H1 (cell line): ENCODE measurements at regions not wholly inside any gene's neighbourhood (a gene's known extent, or its start where the extent isn't known, plus 50 kb on each side); places are given as distances from the start of the nearest gene placed in this dataset.

Source experiments
- CTCF ChIA-PET: fragments of 300-600 bp; sonication (Branson Sonifier 250); formaldehyde crosslinking; loops from one replicate; lab custom pipeline; 2021; ENCODE audit not compliant: partially characterized antibody; lab: Charles Lee
- POLR2A ChIA-PET: fragments of 300-600 bp; sonication (Branson Sonifier 250); formaldehyde crosslinking; loops from one replicate; lab custom pipeline; 2021; ENCODE audit warnings: inconsistent platforms; ENCODE audit not compliant: partially characterized antibody; lab: Charles Lee
- DNase-seq, 2 experiments: peaks; one replicate each; pipeline versions ENCODE4 v3.0.0 to v3.0.0-alpha.2; 2010 to 2022; ENCODE audit warnings: low spot score in 2 of 2, low read depth in 1 of 2, mixed read lengths in 1 of 2
- FAIRE-seq: peaks from 2 replicates; lab custom pipeline; 2011; peaks lifted over from hg19 to GRCh38; lab: Jason Lieb, UNC
- H2AFZ ChIP-seq: 2 replicates; pipeline ENCODE4 v1.8.1; 2012; ENCODE audit warnings: low read length, inconsistent platforms
- H2AK5ac ChIP-seq: 2 replicates; pipeline ENCODE4 v1.6.1; 2013; ENCODE audit warnings: low read depth, low read length
- H2BK120ac ChIP-seq: replicated peaks from 2 replicates; pipeline ENCODE3; 2013; ENCODE audit warnings: low read depth, low read length, inconsistent platforms
- H2BK12ac ChIP-seq: 2 replicates; pipeline ENCODE4 v1.6.1; 2013; ENCODE audit warnings: low read depth, low read length
- H2BK15ac ChIP-seq: 2 replicates; pipeline ENCODE4 v1.6.1; 2013; ENCODE audit warnings: low read length
- H2BK20ac ChIP-seq: 2 replicates; pipeline ENCODE4 v1.6.1; 2013; ENCODE audit warnings: low read length
- H2BK5ac ChIP-seq: 2 replicates; pipeline ENCODE4 v1.6.1; 2013; ENCODE audit warnings: low read depth, low read length
- H3K14ac ChIP-seq: 2 replicates; pipeline ENCODE4 v1.6.1; 2013; ENCODE audit warnings: inconsistent platforms; ENCODE audit not compliant: insufficient read length
- H3K18ac ChIP-seq: 2 replicates; pipeline ENCODE4 v1.6.1; 2013; ENCODE audit warnings: low read length; ENCODE audit errors: extremely low read depth
- H3K23ac ChIP-seq: 2 replicates; pipeline ENCODE4 v1.6.1; 2013; ENCODE audit warnings: inconsistent platforms; ENCODE audit not compliant: insufficient read length
- H3K23me2 ChIP-seq: 2 replicates; pipeline ENCODE4 v1.6.1; 2013; ENCODE audit warnings: low read depth, low read length
- H3K27ac ChIP-seq: 2 replicates; pipeline ENCODE4 v1.6.1; 2011; ENCODE audit warnings: low read depth, low read length, inconsistent platforms
- H3K27me3 ChIP-seq, 4 experiments: replicated peaks in 1 of 4; 1 replicate in 1 of 4; 2 replicates in 3 of 4; pipeline versions ENCODE4 v1.6.1 to v1.8.1; 2011 to 2013; ENCODE audit warnings: low read length in 3 of 4, mild to moderate bottlenecking in 3 of 4, inconsistent platforms in 2 of 4, mixed read lengths in 2 of 4, moderate library complexity in 1 of 4; ENCODE audit not compliant: control insufficient read depth in 3 of 4, insufficient read depth in 3 of 4; ENCODE audit errors: extremely low read depth in 1 of 4
- H3K36me3 ChIP-seq, 4 experiments: 2 replicates each; pipeline versions ENCODE4 v1.6.1 to v1.8.1; 2011 to 2013; ENCODE audit warnings: mild to moderate bottlenecking in 4 of 4, low read length in 3 of 4, moderate library complexity in 2 of 4, control low read depth in 1 of 4, inconsistent platforms in 1 of 4; ENCODE audit not compliant: insufficient read depth in 4 of 4, control insufficient read depth in 2 of 4
- H3K4ac ChIP-seq: replicated peaks from 2 replicates; pipeline ENCODE3; 2013; ENCODE audit warnings: low read length, low read depth, mixed read lengths, inconsistent platforms; ENCODE audit not compliant: insufficient read length
- H3K4me1 ChIP-seq, 4 experiments: replicated peaks in 1 of 4; 1 replicate in 1 of 4; 2 replicates in 3 of 4; pipeline versions ENCODE4 v1.6.1 to v1.8.1; 2011 to 2013; ENCODE audit warnings: low read length in 3 of 4, inconsistent platforms in 2 of 4, mixed read lengths in 1 of 4; ENCODE audit not compliant: insufficient read depth in 4 of 4, control insufficient read depth in 3 of 4
- H3K4me2 ChIP-seq, 2 experiments: 2 replicates each; pipeline versions ENCODE4 v1.6.1 to v1.8.1; 2011 to 2013; ENCODE audit warnings: low read depth in 2 of 2, low read length in 2 of 2, control low read depth in 1 of 2, inconsistent platforms in 1 of 2, mild to moderate bottlenecking in 1 of 2; ENCODE audit not compliant: insufficient read depth in 1 of 2
- H3K4me3 ChIP-seq, 4 experiments: fragments of 200-600, 300-600 bp in 1 of 4; sonication (generic), shearing (Covaris generic), sonication (Bioruptor Twin) in 1 of 4; 2 replicates each; pipeline versions ENCODE4 v1.5.1 to v1.8.1; 2011 to 2016; ENCODE audit warnings: low read length in 4 of 4, low read depth in 3 of 4, control low read depth in 2 of 4, inconsistent platforms in 2 of 4, mild to moderate bottlenecking in 2 of 4, mixed read lengths in 1 of 4, moderate library complexity in 1 of 4; ENCODE audit not compliant: insufficient read depth in 2 of 4; ENCODE audit errors: extremely low read depth in 1 of 4
- H3K56ac ChIP-seq: replicated peaks from 2 replicates; pipeline ENCODE3; 2013; ENCODE audit warnings: low read depth, mild to moderate bottlenecking, mixed read lengths, low read length, inconsistent platforms; ENCODE audit not compliant: insufficient read length
- H3K79me1 ChIP-seq: 2 replicates; pipeline ENCODE4 v1.6.1; 2013; ENCODE audit warnings: low read depth, low read length, control low read depth
- H3K79me2 ChIP-seq, 2 experiments: 2 replicates each; pipeline versions ENCODE4 v1.6.1 to v1.8.1; 2012 to 2013; ENCODE audit warnings: low read length in 2 of 2, mild to moderate bottlenecking in 2 of 2, inconsistent platforms in 1 of 2; ENCODE audit not compliant: insufficient read depth in 2 of 2, control insufficient read depth in 1 of 2
- H3K9ac ChIP-seq, 4 experiments: replicated peaks in 1 of 4; 1 replicate in 1 of 4; 2 replicates in 3 of 4; pipeline versions ENCODE4 v1.6.1 to v1.8.1; 2011 to 2013; ENCODE audit warnings: low read depth in 3 of 4, low read length in 3 of 4, control low read depth in 2 of 4, mild to moderate bottlenecking in 2 of 4, moderate library complexity in 2 of 4, inconsistent platforms in 1 of 4; ENCODE audit errors: extremely low read depth in 1 of 4
- H3K9me3 ChIP-seq, 2 experiments: 2 replicates each; pipeline versions ENCODE4 v1.6.1 to v1.8.1; 2012 to 2013; ENCODE audit warnings: mild to moderate bottlenecking in 2 of 2, moderate library complexity in 2 of 2, control low read depth in 1 of 2, inconsistent platforms in 1 of 2, low read depth in 1 of 2, low read length in 1 of 2, mixed read lengths in 1 of 2; ENCODE audit not compliant: insufficient read depth in 2 of 2
- H4K20me1 ChIP-seq, 2 experiments: replicated peaks in 1 of 2; 2 replicates each; pipeline versions ENCODE3 to v1.8.1; 2011 to 2013; ENCODE audit warnings: inconsistent platforms in 2 of 2, low read length in 2 of 2, mild to moderate bottlenecking in 1 of 2; ENCODE audit not compliant: insufficient read depth in 2 of 2, control insufficient read depth in 1 of 2
- H4K5ac ChIP-seq: 2 replicates; pipeline ENCODE4 v1.6.1; 2013; ENCODE audit warnings: low read length, low read depth, mixed read lengths, inconsistent platforms; ENCODE audit not compliant: insufficient read length
- H4K8ac ChIP-seq: 2 replicates; pipeline ENCODE4 v1.8.0; 2013; ENCODE audit warnings: mild to moderate bottlenecking, moderate library complexity, low read length, inconsistent platforms; ENCODE audit not compliant: insufficient read depth; ENCODE audit errors: extremely low read depth
- H4K91ac ChIP-seq: replicated peaks from 2 replicates; pipeline ENCODE3; 2013; ENCODE audit warnings: low read length, mixed read lengths, inconsistent platforms; ENCODE audit not compliant: insufficient read length
- MAFK ChIP-seq: IDR thresholded peaks from 2 replicates; pipeline ENCODE4 v1.6.1; 2012; ENCODE audit warnings: low read depth, mild to moderate bottlenecking, improper control_type of control experiment, low read length
- PHF8 ChIP-seq: fragments of 200-600 bp; sonication (generic); conservative IDR thresholded peaks from 2 replicates; pipeline ENCODE4 v1.7.1; 2012; ENCODE audit warnings: low read depth, mild to moderate bottlenecking, inconsistent platforms, low read length, moderate library complexity
- POLR2A ChIP-seq, 2 experiments: IDR thresholded peaks; 1 replicate in 1 of 2; 2 replicates in 1 of 2; pipeline ENCODE4 v1.6.1; 2011; ENCODE audit warnings: low read depth in 2 of 2, low read length in 2 of 2, mild to moderate bottlenecking in 2 of 2; ENCODE audit errors: control extremely low read depth in 1 of 2
- YY1 ChIP-seq: IDR thresholded peaks from 2 replicates; pipeline ENCODE4 v1.6.1; 2011; ENCODE audit warnings: low read depth, mild to moderate bottlenecking, low read length
- WGBS, 2 experiments: shearing (Covaris generic) in 1 of 2; methylation state at CpG; one replicate each; pipeline versions ENCODE4 v1.1.6 to v1.1.7; 2013 to 2015; ENCODE audit warnings: low lambda C conversion rate in 2 of 2, mixed read lengths in 2 of 2, inconsistent platforms in 1 of 2, low coverage in 1 of 2, missing lambda C conversion rate in 1 of 2; ENCODE audit not compliant: insufficient replicate concordance in 2 of 2, insufficient coverage in 1 of 2, insufficient read length in 1 of 2; ENCODE audit errors: extremely low coverage in 1 of 2, missing lambda C conversion rate in 1 of 2; 5-methylcytosine and 5-hydroxymethylcytosine counted together

- no peaks in the 10 kb centered on the region for H4K20me1 ChIP-seq
- H4K91ac ChIP-seq: no peak overlapping the region
- H3K4me3 ChIP-seq: no peak overlapping the region
- H3K18ac ChIP-seq: no peak overlapping the region
- CTCF ChIA-PET: no interaction called here
- no peak overlapping the region for H3K56ac ChIP-seq
- POLR2A ChIA-PET: no interaction called here
- FAIRE-seq (no peak), DNase-seq (no peak)
- WGBS, 2 experiments: 97% methylated on average over 2 of the region's 2 CpGs; no CpG with 5 or more reads in 1 of the 2 experiments
- no peak overlapping the region for H3K23ac ChIP-seq
- H2BK12ac ChIP-seq: no peak overlapping the region
- H4K8ac ChIP-seq: no peak overlapping the region
- no peaks in the 10 kb centered on the region for H3K23me2 ChIP-seq
- no peaks in the 10 kb centered on the region for H3K79me2 ChIP-seq
- H2BK5ac ChIP-seq: no peak overlapping the region
- no peak overlapping the region for H2BK15ac ChIP-seq
- H2BK20ac ChIP-seq: no peak overlapping the region
- peaks cover 0 to 6% of the 10 kb centered on the region in 2 experiments; a peak in 1 of 4 replicates for H3K9me3 ChIP-seq
- no peaks in the 10 kb centered on the region for H3K79me1 ChIP-seq
- no peak overlapping the region for H2AFZ ChIP-seq
- H3K27ac ChIP-seq: no peak overlapping the region
- H3K4ac ChIP-seq: no peak overlapping the region
- H4K5ac ChIP-seq: no peak overlapping the region
- H3K9ac ChIP-seq: no peak overlapping the region
- H2AK5ac ChIP-seq: no peak overlapping the region
- no peaks in the 10 kb centered on the region for H3K36me3 ChIP-seq
- no peak overlapping the region for H3K4me2 ChIP-seq
- H3K14ac ChIP-seq: no peak overlapping the region
- no peak overlapping the region for H2BK120ac ChIP-seq
- H3K27me3 ChIP-seq: no peaks in the 10 kb centered on the region
- no peaks in the 10 kb centered on the region for H3K4me1 ChIP-seq
- TF ChIP-seq MAFK (no peak), PHF8 (no peak), YY1 (no peak), POLR2A (IDR thresholded peaks at IDR 0.05; ENCODE audit: control extremely low read depth in 1 of 2, low read depth in 2 of 2, low read length in 2 of 2) (no peak)
Measured at GRCh38 chr7:45401155-45401554, 173.0 kb upstream of the ADCY1 start.
